Endothelial cell (in vitro differentiated cells): ENCODE measurements at regions not wholly inside any gene's neighbourhood (a gene's known extent, or its start where the extent isn't known, plus 50 kb on each side); places are given as distances from the start of the nearest gene placed in this dataset.

ENCODE experiments used
- DNase-seq: peaks from one replicate; pipeline ENCODE4 v3.0.0; 2021; ENCODE audit warnings: low spot score
- H3K27ac Mint-ChIP-seq: one replicate; pipeline ENCODE4 v1.8.0; 2021; ENCODE audit warnings: mixed read lengths, inconsistent platforms; ENCODE audit not compliant: unreplicated experiment
- H3K27me3 Mint-ChIP-seq: one replicate; pipeline ENCODE4 v1.8.0; 2021; ENCODE audit warnings: mild to moderate bottlenecking, moderate library complexity, mixed read lengths, inconsistent platforms; ENCODE audit not compliant: unreplicated experiment
- H3K36me3 Mint-ChIP-seq: one replicate; pipeline ENCODE4 v1.8.0; 2021; ENCODE audit warnings: mild to moderate bottlenecking, low read depth, mixed read lengths, inconsistent platforms; ENCODE audit not compliant: unreplicated experiment
- H3K4me1 Mint-ChIP-seq: one replicate; pipeline ENCODE4 v1.8.0; 2021; ENCODE audit warnings: mild to moderate bottlenecking, mixed read lengths, inconsistent platforms; ENCODE audit not compliant: unreplicated experiment
- H3K4me3 Mint-ChIP-seq: one replicate; pipeline ENCODE4 v1.8.0; 2021; ENCODE audit warnings: mild to moderate bottlenecking, mixed read lengths, inconsistent platforms; ENCODE audit not compliant: unreplicated experiment
- H3K9me3 Mint-ChIP-seq: one replicate; pipeline ENCODE4 v1.8.0; 2021; ENCODE audit warnings: mixed read lengths, inconsistent platforms; ENCODE audit not compliant: unreplicated experiment
- CTCF ChIP-seq: fragments of 200-600 bp; sonication (generic); IDR thresholded peaks from one replicate; pipeline ENCODE4 v1.5.0; 2021; ENCODE audit warnings: antibody characterized with exemption; ENCODE audit not compliant: unreplicated experiment

- Mint-ChIP-seq H3K4me1 (peaks cover 8% of the 10 kb centered on the region), H3K27ac (peak overlapping the region; percentile 69)
Observed at GRCh38 chr13:107835339-107836018, 379.9 kb downstream of the LIG4 start.

GRCh38 chr13:107834717-107835116 is 380.6 kb downstream of the LIG4 start:
- H3K27me3 Mint-ChIP-seq, result no peaks in the 10 kb centered on the region
- peaks cover 8% of the 10 kb centered on the region for H3K4me1 Mint-ChIP-seq
- no peak for DNase-seq
- H3K36me3 Mint-ChIP-seq, result no peaks in the 10 kb centered on the region
- TF ChIP-seq CTCF, result no peak
- no peaks in the 10 kb centered on the region for H3K9me3 Mint-ChIP-seq
- H3K4me3 Mint-ChIP-seq, result no peak overlapping the region
- peak overlapping the region; percentile 69 for H3K27ac Mint-ChIP-seq

More at GRCh38 chr13:107835339-107836018, 379.9 kb downstream of the LIG4 start:
- Mint-ChIP-seq H3K27me3 (no peaks in the 10 kb centered on the region), H3K36me3 (no peaks in the 10 kb centered on the region), H3K4me3 (no peak overlapping the region), H3K9me3 (no peaks in the 10 kb centered on the region)
- DNase-seq, result no peak
- TF ChIP-seq CTCF, result no peak

- TF ChIP-seq CTCF, result no peak
- Mint-ChIP-seq H3K9me3 (no peaks in the 10 kb centered on the region), H3K27me3 (no peaks in the 10 kb centered on the region), H3K4me3 (no peak overlapping the region), H3K4me1 (peaks cover 8% of the 10 kb centered on the region), H3K36me3 (no peaks in the 10 kb centered on the region), H3K27ac (no peak overlapping the region)
- no peak for DNase-seq
Observed at GRCh38 chr13:107834281-107834680, 381.1 kb downstream of the LIG4 start.

- no peaks in the 10 kb centered on the region for H3K27me3 Mint-ChIP-seq
- H3K27ac Mint-ChIP-seq, result no peak overlapping the region
- H3K4me3 Mint-ChIP-seq, result no peak overlapping the region
- H3K9me3 Mint-ChIP-seq, result no peaks in the 10 kb centered on the region
- H3K36me3 Mint-ChIP-seq, result no peaks in the 10 kb centered on the region
- TF ChIP-seq CTCF, result no peak
- DNase-seq, result no peak
- H3K4me1 Mint-ChIP-seq, result peaks cover 8% of the 10 kb centered on the region
Observed at GRCh38 chr13:107832500-107833100, 382.7 kb downstream of the LIG4 start.

- H3K27me3 Mint-ChIP-seq, result no peaks in the 10 kb centered on the region
- H3K4me1 Mint-ChIP-seq, result peaks cover 8% of the 10 kb centered on the region
- DNase-seq, result no peak
- H3K4me3 Mint-ChIP-seq, result no peak overlapping the region
- H3K27ac Mint-ChIP-seq, result no peak overlapping the region
- H3K9me3 Mint-ChIP-seq, result no peaks in the 10 kb centered on the region
- no peaks in the 10 kb centered on the region for H3K36me3 Mint-ChIP-seq
- no peak for TF ChIP-seq CTCF
Observed at GRCh38 chr13:107830804-107831203, 384.5 kb downstream of the LIG4 start.
